HEK293T (cell line): ENCODE measurements at regions not wholly inside any gene's neighbourhood (a gene's known extent, or its start where the extent isn't known, plus 50 kb on each side); places are given as distances from the start of the nearest gene placed in this dataset.

ENCODE experiments used
- FOXM1 ChIP-seq: fragments of 450-650 bp; IDR thresholded peaks from 2 replicates; pipeline ENCODE4 v1.6.1; 2017; ENCODE audit warnings: mild to moderate bottlenecking, borderline replicate concordance
- SP1 ChIP-seq: fragments of 450-650 bp; IDR thresholded peaks from 2 replicates; pipeline ENCODE4 v1.6.1; 2017
- SUZ12 ChIP-seq: fragments of 450-650 bp; IDR thresholded peaks from 2 replicates; pipeline ENCODE4 v1.6.1; 2016; ENCODE audit warnings: mild to moderate bottlenecking

DNA sequence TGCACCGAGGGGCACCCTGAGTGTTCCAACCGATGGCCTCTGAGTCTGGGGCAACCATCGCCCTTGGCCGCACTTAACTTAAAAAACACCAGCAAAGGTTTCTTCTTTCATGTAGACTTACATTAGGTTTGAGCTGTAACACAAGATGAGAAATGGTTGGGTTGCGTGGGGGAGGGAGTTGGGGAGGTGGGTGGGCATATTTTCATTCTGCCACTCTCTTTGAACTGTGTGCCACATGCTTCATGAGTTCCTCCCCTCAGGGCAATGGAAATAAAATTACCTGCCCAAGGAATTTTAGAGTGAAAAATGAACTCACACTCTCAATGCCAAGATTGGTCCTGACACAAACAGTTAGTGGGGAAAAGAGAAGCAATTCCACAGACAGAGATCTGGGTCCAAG lies 430.1 kb upstream of the USP24 start:
- TF ChIP-seq SUZ12 (no peak), FOXM1 (no peak), SP1 (no peak)
